OCI-LY3 (cell line): ENCODE measurements at regions not wholly inside any gene's neighbourhood (a gene's known extent, or its start where the extent isn't known, plus 50 kb on each side); places are given as distances from the start of the nearest gene placed in this dataset.

Experiments used
- EZH2phosphoT487 ChIP-seq: fragments of 200-600 bp; shearing (Covaris generic); IDR thresholded peaks from 2 replicates; pipeline ENCODE4 v1.6.1; 2018; ENCODE audit warnings: antibody characterized with exemption, mixed run types, low read depth
- TF ChIP-seq, protein P1 (sequence below): fragments of 200-600, 300-600 bp; sonication (generic); IDR thresholded peaks from 2 replicates; pipeline ENCODE4 v1.5.1; 2014; ENCODE audit warnings: antibody characterized with exemption, low read length, low read depth

- TF ChIP-seq, protein P1, sequence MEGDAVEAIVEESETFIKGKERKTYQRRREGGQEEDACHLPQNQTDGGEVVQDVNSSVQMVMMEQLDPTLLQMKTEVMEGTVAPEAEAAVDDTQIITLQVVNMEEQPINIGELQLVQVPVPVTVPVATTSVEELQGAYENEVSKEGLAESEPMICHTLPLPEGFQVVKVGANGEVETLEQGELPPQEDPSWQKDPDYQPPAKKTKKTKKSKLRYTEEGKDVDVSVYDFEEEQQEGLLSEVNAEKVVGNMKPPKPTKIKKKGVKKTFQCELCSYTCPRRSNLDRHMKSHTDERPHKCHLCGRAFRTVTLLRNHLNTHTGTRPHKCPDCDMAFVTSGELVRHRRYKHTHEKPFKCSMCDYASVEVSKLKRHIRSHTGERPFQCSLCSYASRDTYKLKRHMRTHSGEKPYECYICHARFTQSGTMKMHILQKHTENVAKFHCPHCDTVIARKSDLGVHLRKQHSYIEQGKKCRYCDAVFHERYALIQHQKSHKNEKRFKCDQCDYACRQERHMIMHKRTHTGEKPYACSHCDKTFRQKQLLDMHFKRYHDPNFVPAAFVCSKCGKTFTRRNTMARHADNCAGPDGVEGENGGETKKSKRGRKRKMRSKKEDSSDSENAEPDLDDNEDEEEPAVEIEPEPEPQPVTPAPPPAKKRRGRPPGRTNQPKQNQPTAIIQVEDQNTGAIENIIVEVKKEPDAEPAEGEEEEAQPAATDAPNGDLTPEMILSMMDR, result no peak
- TF ChIP-seq EZH2phosphoT487, result no peak
Measured at GRCh38 chr18:5704847-5705246, 161.1 kb upstream of the EPB41L3 start.
